SK-N-SH treated with all-trans-retinoic acid at 6 μM for 48 hours (cell line): ENCODE measurements at regions not wholly inside any gene's neighbourhood (a gene's known extent, or its start where the extent isn't known, plus 50 kb on each side); places are given as distances from the start of the nearest gene placed in this dataset.

Experiments used
- ATAC-seq: fragments of 200-7000 bp; cut with Tn5 transposase; 3 replicates; pipeline ENCODE4 v1.9.1; 2020; ENCODE audit warnings: mild to moderate bottlenecking, moderate library complexity
- ARNTL ChIP-seq: fragments of 450-650 bp; formaldehyde crosslinking; IDR thresholded peaks from 2 replicates; pipeline ENCODE4 v1.5.0; 2020; ENCODE audit warnings: low read depth, mild to moderate bottlenecking, moderate library complexity, borderline replicate concordance
- CSDC2 ChIP-seq: fragments of 250-450 bp; sonication (Bioruptor Pico); IDR thresholded peaks from 2 replicates; pipeline ENCODE4 v1.5.0; 2020; ENCODE audit warnings: mild to moderate bottlenecking, moderate library complexity
- CSRNP3 ChIP-seq: fragments of 250-450 bp; sonication (Bioruptor Pico); IDR thresholded peaks from 2 replicates; pipeline ENCODE4 v1.5.1; 2021; ENCODE audit warnings: mild to moderate bottlenecking, moderate library complexity
- ESRRG ChIP-seq: fragments of 250-450 bp; sonication (Bioruptor Pico); IDR thresholded peaks from 2 replicates; pipeline ENCODE4 v1.6.1; 2021; ENCODE audit warnings: mild to moderate bottlenecking
- GLIS3 ChIP-seq: fragments of 250-450 bp; sonication (Bioruptor Pico); IDR thresholded peaks from 2 replicates; pipeline ENCODE4 v1.5.0; 2020; ENCODE audit warnings: mild to moderate bottlenecking, moderate library complexity
- OSR1 ChIP-seq: fragments of 250-450 bp; sonication (Bioruptor Pico); IDR thresholded peaks from 2 replicates; pipeline ENCODE4 v1.8.0; 2022; ENCODE audit warnings: moderate library complexity, mild to moderate bottlenecking, inconsistent platforms
- PPARA ChIP-seq: fragments of 250-450 bp; sonication (Bioruptor Pico); IDR thresholded peaks from 2 replicates; pipeline ENCODE4 v1.5.0; 2020; ENCODE audit warnings: mild to moderate bottlenecking, borderline replicate concordance
- SNAI2 ChIP-seq: fragments of 250-450 bp; sonication (Bioruptor Pico); IDR thresholded peaks from 2 replicates; pipeline ENCODE4 v1.5.0; 2020; ENCODE audit warnings: mild to moderate bottlenecking, moderate library complexity
- TCF4 ChIP-seq: fragments of 250-450 bp; sonication (Bioruptor Pico); IDR thresholded peaks from 2 replicates; pipeline ENCODE4 v1.8.0; 2021; ENCODE audit warnings: mild to moderate bottlenecking, moderate library complexity, borderline replicate concordance
- TOX ChIP-seq: fragments of 250-450 bp; sonication (Bioruptor Pico); IDR thresholded peaks from 2 replicates; pipeline ENCODE4 v1.8.0; 2021; ENCODE audit warnings: mild to moderate bottlenecking, moderate library complexity, borderline replicate concordance
- ZFP30 ChIP-seq: fragments of 450-650 bp; formaldehyde crosslinking; IDR thresholded peaks from 2 replicates; pipeline ENCODE4 v1.5.0; 2022; ENCODE audit warnings: mild to moderate bottlenecking, moderate library complexity
- ZNF565 ChIP-seq: fragments of 450-650 bp; formaldehyde crosslinking; conservative IDR thresholded peaks from 2 replicates; pipeline ENCODE4 v1.5.0; 2020; ENCODE audit warnings: low read depth, mild to moderate bottlenecking, moderate library complexity
- ZNF70 ChIP-seq: fragments of 450-650 bp; formaldehyde crosslinking; IDR thresholded peaks from 2 replicates; pipeline ENCODE4 v1.5.0; 2020; ENCODE audit warnings: mild to moderate bottlenecking, moderate library complexity
- ZNF8 ChIP-seq: fragments of 450-650 bp; formaldehyde crosslinking; IDR thresholded peaks from 2 replicates; pipeline ENCODE4 v1.5.0; 2020; ENCODE audit warnings: mild to moderate bottlenecking, moderate library complexity
- TF ChIP-seq, protein P1 (sequence below): fragments of 250-450 bp; sonication (Bioruptor Pico); IDR thresholded peaks from 2 replicates; pipeline ENCODE4 v1.5.0; 2020; ENCODE audit warnings: mild to moderate bottlenecking, moderate library complexity
- TF ChIP-seq, protein P2 (sequence below): fragments of 250-450 bp; sonication (Bioruptor Pico); IDR thresholded peaks from 2 replicates; pipeline ENCODE4 v1.5.1; 2020; ENCODE audit warnings: low read depth, mild to moderate bottlenecking, moderate library complexity

- no peak for TF ChIP-seq ZFP30 (CRISPR knock-in tag)
- no peak for TF ChIP-seq CSRNP3 (CRISPR knock-in tag)
- TF ChIP-seq OSR1 (CRISPR knock-in tag): no peak
- TF ChIP-seq, protein P1, sequence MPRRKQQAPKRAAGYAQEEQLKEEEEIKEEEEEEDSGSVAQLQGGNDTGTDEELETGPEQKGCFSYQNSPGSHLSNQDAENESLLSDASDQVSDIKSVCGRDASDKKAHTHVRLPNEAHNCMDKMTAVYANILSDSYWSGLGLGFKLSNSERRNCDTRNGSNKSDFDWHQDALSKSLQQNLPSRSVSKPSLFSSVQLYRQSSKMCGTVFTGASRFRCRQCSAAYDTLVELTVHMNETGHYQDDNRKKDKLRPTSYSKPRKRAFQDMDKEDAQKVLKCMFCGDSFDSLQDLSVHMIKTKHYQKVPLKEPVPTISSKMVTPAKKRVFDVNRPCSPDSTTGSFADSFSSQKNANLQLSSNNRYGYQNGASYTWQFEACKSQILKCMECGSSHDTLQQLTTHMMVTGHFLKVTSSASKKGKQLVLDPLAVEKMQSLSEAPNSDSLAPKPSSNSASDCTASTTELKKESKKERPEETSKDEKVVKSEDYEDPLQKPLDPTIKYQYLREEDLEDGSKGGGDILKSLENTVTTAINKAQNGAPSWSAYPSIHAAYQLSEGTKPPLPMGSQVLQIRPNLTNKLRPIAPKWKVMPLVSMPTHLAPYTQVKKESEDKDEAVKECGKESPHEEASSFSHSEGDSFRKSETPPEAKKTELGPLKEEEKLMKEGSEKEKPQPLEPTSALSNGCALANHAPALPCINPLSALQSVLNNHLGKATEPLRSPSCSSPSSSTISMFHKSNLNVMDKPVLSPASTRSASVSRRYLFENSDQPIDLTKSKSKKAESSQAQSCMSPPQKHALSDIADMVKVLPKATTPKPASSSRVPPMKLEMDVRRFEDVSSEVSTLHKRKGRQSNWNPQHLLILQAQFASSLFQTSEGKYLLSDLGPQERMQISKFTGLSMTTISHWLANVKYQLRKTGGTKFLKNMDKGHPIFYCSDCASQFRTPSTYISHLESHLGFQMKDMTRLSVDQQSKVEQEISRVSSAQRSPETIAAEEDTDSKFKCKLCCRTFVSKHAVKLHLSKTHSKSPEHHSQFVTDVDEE (CRISPR knock-in tag): no peak
- TF ChIP-seq ZNF8 (CRISPR knock-in tag): no peak
- TF ChIP-seq TOX (CRISPR knock-in tag): no peak
- TF ChIP-seq GLIS3 (CRISPR knock-in tag): no peak
- TF ChIP-seq CSDC2 (CRISPR knock-in tag): no peak
- no peak for TF ChIP-seq TCF4
- TF ChIP-seq, protein P2, sequence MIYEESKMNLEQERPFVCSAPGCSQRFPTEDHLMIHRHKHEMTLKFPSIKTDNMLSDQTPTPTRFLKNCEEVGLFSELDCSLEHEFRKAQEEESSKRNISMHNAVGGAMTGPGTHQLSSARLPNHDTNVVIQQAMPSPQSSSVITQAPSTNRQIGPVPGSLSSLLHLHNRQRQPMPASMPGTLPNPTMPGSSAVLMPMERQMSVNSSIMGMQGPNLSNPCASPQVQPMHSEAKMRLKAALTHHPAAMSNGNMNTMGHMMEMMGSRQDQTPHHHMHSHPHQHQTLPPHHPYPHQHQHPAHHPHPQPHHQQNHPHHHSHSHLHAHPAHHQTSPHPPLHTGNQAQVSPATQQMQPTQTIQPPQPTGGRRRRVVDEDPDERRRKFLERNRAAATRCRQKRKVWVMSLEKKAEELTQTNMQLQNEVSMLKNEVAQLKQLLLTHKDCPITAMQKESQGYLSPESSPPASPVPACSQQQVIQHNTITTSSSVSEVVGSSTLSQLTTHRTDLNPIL (CRISPR knock-in tag): no peak
- ATAC-seq: no peak
These were observed 616.2 kb upstream of the GRIA3 start for GRCh38 chrX:122567911-122568310.

DNA sequence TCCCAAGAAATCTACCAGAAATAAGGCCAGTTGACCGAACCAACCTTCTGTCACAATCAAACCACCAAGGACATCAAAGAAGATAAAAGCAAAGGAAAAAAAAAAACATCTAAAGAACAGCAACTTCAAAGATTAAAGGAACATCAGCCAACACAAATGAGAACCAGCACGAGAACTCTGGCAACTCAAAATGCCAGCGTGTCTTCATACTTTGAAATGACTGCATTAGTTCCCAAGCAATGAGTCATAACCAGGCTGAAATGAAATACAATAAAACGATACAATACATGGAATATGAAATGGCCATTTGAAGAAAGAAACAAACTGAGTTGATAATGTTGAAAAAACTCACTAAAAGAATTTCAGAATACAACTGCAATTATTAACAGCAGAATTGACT lies 611.6 kb upstream of the GRIA3 start:
- ATAC-seq: no peak
- no peak for TF ChIP-seq GLIS3 (CRISPR knock-in tag)
- no peak for TF ChIP-seq ESRRG (CRISPR knock-in tag)
- TF ChIP-seq, protein P1 (CRISPR knock-in tag): no peak
- no peak for TF ChIP-seq OSR1 (CRISPR knock-in tag)
- no peak for TF ChIP-seq ZFP30 (CRISPR knock-in tag)
- no peak for TF ChIP-seq ZNF8 (CRISPR knock-in tag)
- TF ChIP-seq, protein P2 (CRISPR knock-in tag): no peak
- TF ChIP-seq ZNF70 (CRISPR knock-in tag): no peak
- TF ChIP-seq PPARA (CRISPR knock-in tag): no peak

DNA sequence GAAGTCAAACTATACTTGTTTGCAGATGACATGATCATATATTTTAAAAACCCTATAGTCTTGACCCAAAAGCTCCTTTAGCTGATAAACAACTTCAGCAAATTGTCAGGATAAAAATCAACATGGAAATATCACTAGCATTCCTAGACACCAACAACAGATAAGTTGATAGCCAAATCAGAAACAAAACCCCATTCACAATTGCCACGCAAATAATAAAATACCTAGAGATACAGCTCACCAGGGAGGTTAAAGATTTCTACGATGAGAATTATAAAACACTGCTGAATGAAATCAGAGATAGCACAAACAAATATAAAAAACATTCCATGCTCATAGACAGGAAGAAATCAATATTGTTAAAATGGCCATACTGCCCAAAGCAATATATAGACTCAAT lies 605.0 kb upstream of the GRIA3 start:
- no peak for TF ChIP-seq ZNF8 (CRISPR knock-in tag)
- no peak for TF ChIP-seq PPARA (CRISPR knock-in tag)
- TF ChIP-seq, protein P1 (CRISPR knock-in tag): no peak
- no peak for TF ChIP-seq SNAI2 (CRISPR knock-in tag)
- TF ChIP-seq TOX (CRISPR knock-in tag): no peak
- TF ChIP-seq ESRRG (CRISPR knock-in tag): no peak
- no peak for TF ChIP-seq CSRNP3 (CRISPR knock-in tag)
- TF ChIP-seq, protein P2 (CRISPR knock-in tag): no peak
- no peak for TF ChIP-seq ARNTL (CRISPR knock-in tag)
- TF ChIP-seq ZNF565 (CRISPR knock-in tag): no peak
- no peak for TF ChIP-seq ZNF70 (CRISPR knock-in tag)
- TF ChIP-seq TCF4: no peak
- no peak for TF ChIP-seq ZFP30 (CRISPR knock-in tag)
- TF ChIP-seq, all 23 proteins: peak for 0
- no peak for ATAC-seq
